Bronchial epithelial cell (primary cell): ENCODE measurements at regions not wholly inside any gene's neighbourhood (a gene's known extent, or its start where the extent isn't known, plus 50 kb on each side); places are given as distances from the start of the nearest gene placed in this dataset.
A peak's percentile ranks its signal among the peaks of the same experiment; 100 is the strongest.

Source experiments
- DNase-seq: peaks from one replicate; pipeline ENCODE4 v3.0.0-alpha.2; 2010; ENCODE audit warnings: low read depth
- FAIRE-seq: peaks from 2 replicates; lab custom pipeline; 2011; peaks lifted over from hg19 to GRCh38; lab: Jason Lieb, UNC
- H3K27me3 ChIP-seq: 2 replicates; pipeline ENCODE4 v1.5.1; 2011; ENCODE audit warnings: low read length; ENCODE audit not compliant: control insufficient read depth, insufficient read depth
- H3K36me3 ChIP-seq: 2 replicates; pipeline ENCODE4 v1.5.1; 2011; ENCODE audit warnings: low read length; ENCODE audit not compliant: control insufficient read depth, insufficient read depth
- H3K4me3 ChIP-seq: 2 replicates; pipeline ENCODE4 v1.5.1; 2011; ENCODE audit warnings: mild to moderate bottlenecking, low read depth, low read length, control low read depth
- CTCF ChIP-seq: IDR thresholded peaks from 2 replicates; pipeline ENCODE4 v1.5.1; 2011; ENCODE audit warnings: mild to moderate bottlenecking, moderate library complexity, low read length, control low read depth, inconsistent platforms; ENCODE audit not compliant: insufficient read depth, severe bottlenecking

GRCh38 chr2:12168354-12168753, 421.9 kb downstream of the LPIN1 start:
- TF ChIP-seq CTCF = no peak
- FAIRE-seq = no peak
- H3K27me3 ChIP-seq = no peaks in the 10 kb centered on the region

GRCh38 chr2:12168791-12169388, 422.5 kb downstream of the LPIN1 start:
- H3K36me3 ChIP-seq = no peaks in the 10 kb centered on the region
- FAIRE-seq (no peak), DNase-seq (peak; percentile 35)
- no peaks in the 10 kb centered on the region for H3K27me3 ChIP-seq
- H3K4me3 ChIP-seq = no peak overlapping the region
- no peak for TF ChIP-seq CTCF

More at GRCh38 chr2:12168354-12168753, 421.9 kb downstream of the LPIN1 start:
- H3K36me3 ChIP-seq = no peaks in the 10 kb centered on the region
- H3K4me3 ChIP-seq = no peak overlapping the region
- no peak for DNase-seq

- no peak for TF ChIP-seq CTCF
- DNase-seq = peak; percentile 55
- no peaks in the 10 kb centered on the region for H3K27me3 ChIP-seq
These were observed 423.3 kb downstream of the LPIN1 start for GRCh38 chr2:12169721-12170120.

GRCh38 chr2:12170121-12170520, 423.7 kb downstream of the LPIN1 start:
- Histone ChIP-seq H3K27me3 (no peaks in the 10 kb centered on the region), H3K4me3 (no peak overlapping the region), H3K36me3 (no peaks in the 10 kb centered on the region)
- FAIRE-seq (peak; percentile 7), DNase-seq (no peak)
- no peak for TF ChIP-seq CTCF

More at GRCh38 chr2:12169721-12170120, 423.3 kb downstream of the LPIN1 start:
- FAIRE-seq = no peak
- Histone ChIP-seq H3K4me3 (no peak overlapping the region), H3K36me3 (no peaks in the 10 kb centered on the region)

- Histone ChIP-seq H3K27me3 (no peaks in the 10 kb centered on the region), H3K36me3 (no peaks in the 10 kb centered on the region), H3K4me3 (no peak overlapping the region)
- DNase-seq (peak; percentile 8), FAIRE-seq (no peak)
- TF ChIP-seq CTCF = peak; percentile 18
These were observed 427.0 kb downstream of the LPIN1 start for GRCh38 chr2:12173271-12173942.
